ENCODE measurements at regions not wholly inside any gene's neighbourhood (a gene's known extent, or its start where the extent isn't known, plus 50 kb on each side); places are given as distances from the start of the nearest gene placed in this dataset.

DNA sequence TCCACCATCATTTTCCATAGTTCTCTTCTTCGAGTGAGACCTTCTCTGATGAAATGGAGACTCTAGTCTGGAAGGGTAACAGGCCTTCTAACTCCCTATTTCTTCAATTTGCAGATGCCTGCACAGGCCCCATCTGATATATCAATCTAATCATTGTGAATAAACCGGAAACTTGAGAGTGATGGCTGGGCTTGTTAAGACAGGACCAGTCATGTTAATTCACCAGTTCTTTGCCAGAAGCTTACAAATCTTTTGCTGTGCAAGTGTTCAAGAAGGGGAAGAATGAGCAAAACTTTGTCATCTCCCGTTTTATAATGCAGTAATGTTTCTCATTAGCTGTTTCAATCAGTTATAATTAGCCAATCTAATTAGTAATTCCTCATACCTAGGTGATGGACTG is 1561.3 kb upstream of the GOT2 start:
- intact Hi-C loops (cut with DNase I; ENCODE audit: low total_unique reads), result no loop called here
- Histone ChIP-seq H3K27ac (no peak overlapping the region), H3K4me3 (no peak overlapping the region), H3K36me3 (no peaks in the 10 kb centered on the region), H3K9me3 (no peaks in the 10 kb centered on the region), H3K27me3 (replicated peaks in 1 of 7) (no peaks in the 10 kb centered on the region), H3K4me1 (no peaks in the 10 kb centered on the region)
- 66 to 87% (median 72%) methylated on average over 3 of the region's 3 CpGs for WGBS, 5 donors
- no peak for DNase-seq
- no peak for TF ChIP-seq CTCF (IDR thresholded peaks at IDR 0.05 in 8 of 11, conservative IDR thresholded peaks at IDR 0.05 in 3 of 11)
- no peak for TF ChIP-seq POLR2AphosphoS5 (IDR thresholded peaks at IDR 0.05)
- TF ChIP-seq POLR2A (IDR thresholded peaks at IDR 0.05), result no peak

DNA sequence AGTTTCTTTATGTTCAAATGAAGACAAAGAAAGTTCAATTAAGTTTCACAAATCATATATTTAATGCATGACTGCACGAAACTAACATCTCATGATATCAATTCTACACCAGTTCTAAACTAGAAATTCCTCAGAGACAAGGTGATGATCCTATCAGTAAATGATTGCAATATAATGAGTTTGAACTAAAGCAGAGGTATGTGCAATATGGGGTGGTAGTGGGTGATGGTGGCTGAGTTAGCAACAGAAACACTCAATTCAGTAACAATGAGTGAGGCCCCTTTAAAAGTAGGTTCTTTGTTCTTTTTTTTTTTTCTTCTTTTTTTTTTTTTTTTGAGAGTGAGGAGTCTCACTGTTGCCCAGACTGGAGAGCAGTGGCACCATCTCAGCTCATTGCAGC is 1551.7 kb upstream of the GOT2 start:
- intact Hi-C loops (cut with DNase I; ENCODE audit: low total_unique reads), result no loop called here
- Histone ChIP-seq H3K36me3 (no peaks in the 10 kb centered on the region), H3K27ac (no peak overlapping the region), H3K27me3 (replicated peaks in 1 of 7) (no peaks in the 10 kb centered on the region), H3K4me1 (no peaks in the 10 kb centered on the region), H3K4me3 (no peak overlapping the region), H3K9me3 (peaks cover 0 to 2% (median 0%) of the 10 kb centered on the region in 8 donors)
- TF ChIP-seq POLR2AphosphoS5 (IDR thresholded peaks at IDR 0.05) (no peak), CTCF (IDR thresholded peaks at IDR 0.05 in 8 of 11, conservative IDR thresholded peaks at IDR 0.05 in 3 of 11) (no peak), POLR2A (IDR thresholded peaks at IDR 0.05) (no peak)
- WGBS, 5 donors, result 27 to 81% (median 67%) methylated on average over 1 of the region's 1 CpG
- no peak for DNase-seq

GRCh38 chr16:60279061-60279665 is 1545.0 kb upstream of the GOT2 start:
- Histone ChIP-seq H3K9me3 (peaks cover 0 to 2% (median 0%) of the 10 kb centered on the region in 8 donors), H3K36me3 (no peaks in the 10 kb centered on the region), H3K27ac (no peak overlapping the region), H3K4me1 (no peaks in the 10 kb centered on the region), H3K4me3 (no peak overlapping the region), H3K27me3 (replicated peaks in 1 of 7) (no peaks in the 10 kb centered on the region)
- no peak for DNase-seq
- TF ChIP-seq CTCF (IDR thresholded peaks at IDR 0.05 in 8 of 11, conservative IDR thresholded peaks at IDR 0.05 in 3 of 11) (no peak), POLR2AphosphoS5 (IDR thresholded peaks at IDR 0.05) (no peak), POLR2A (IDR thresholded peaks at IDR 0.05) (no peak)
- intact Hi-C loops (cut with DNase I; ENCODE audit: low total_unique reads), result no loop called here
- 85 to 89% (median 87%) methylated on average over 11 of the region's 11 CpGs for WGBS, 5 donors

DNA sequence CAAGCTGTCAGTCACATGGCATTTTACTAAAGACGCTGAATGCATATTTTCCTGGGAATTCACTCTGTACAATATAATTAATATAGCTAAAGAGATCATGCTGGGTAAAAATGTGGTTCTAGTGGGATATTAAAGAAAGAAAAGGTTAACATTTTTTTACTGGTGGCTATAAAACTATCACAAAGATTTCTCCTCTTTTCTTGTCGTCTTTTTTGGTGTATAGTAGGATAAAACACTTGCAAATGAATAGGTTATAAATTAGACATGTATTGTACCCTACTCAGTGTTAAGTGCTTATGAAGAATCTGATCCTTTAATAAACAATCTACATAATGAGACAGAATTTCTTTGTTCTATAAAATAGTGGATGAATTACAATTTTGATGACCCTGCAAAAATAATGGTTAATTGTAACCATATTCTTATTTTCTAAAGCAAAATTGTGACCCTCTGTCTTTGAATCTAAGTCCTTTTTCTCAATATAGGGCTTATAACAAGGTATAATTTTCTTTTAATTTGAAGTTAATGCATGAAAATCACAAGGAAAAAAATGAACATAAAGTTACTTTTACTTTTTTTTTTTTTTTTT is 1540.4 kb upstream of the GOT2 start:
- H3K9me3 ChIP-seq, result peaks cover 0 to 2% (median 0%) of the 10 kb centered on the region in 8 donors
- WGBS, 5 donors, result 76 to 86% (median 83%) methylated on average over 2 of the region's 2 CpGs
- H3K27ac ChIP-seq, result no peak overlapping the region
- H3K27me3 ChIP-seq (replicated peaks in 1 of 7), result no peaks in the 10 kb centered on the region
- intact Hi-C loops (cut with DNase I; ENCODE audit: low total_unique reads), result no loop called here
- H3K4me3 ChIP-seq, result no peak overlapping the region
- no peaks in the 10 kb centered on the region for H3K4me1 ChIP-seq
- TF ChIP-seq POLR2AphosphoS5 (IDR thresholded peaks at IDR 0.05), result no peak
- no peak for TF ChIP-seq POLR2A (IDR thresholded peaks at IDR 0.05)
- no peak for TF ChIP-seq CTCF (IDR thresholded peaks at IDR 0.05 in 8 of 11, conservative IDR thresholded peaks at IDR 0.05 in 3 of 11)
- H3K36me3 ChIP-seq, result no peaks in the 10 kb centered on the region
- no peak for DNase-seq
